NCI-H146 treated with DMSO at 0.1 percent for 48 hours (cell line): ENCODE measurements at regions not wholly inside any gene's neighbourhood (a gene's known extent, or its start where the extent isn't known, plus 50 kb on each side); places are given as distances from the start of the nearest gene placed in this dataset.

Experiments used
- DNase-seq: peaks from one replicate; lab custom pipeline; 2025; ENCODE audit not compliant: unreplicated experiment; lab: John Stamatoyannopoulos, UW

DNA sequence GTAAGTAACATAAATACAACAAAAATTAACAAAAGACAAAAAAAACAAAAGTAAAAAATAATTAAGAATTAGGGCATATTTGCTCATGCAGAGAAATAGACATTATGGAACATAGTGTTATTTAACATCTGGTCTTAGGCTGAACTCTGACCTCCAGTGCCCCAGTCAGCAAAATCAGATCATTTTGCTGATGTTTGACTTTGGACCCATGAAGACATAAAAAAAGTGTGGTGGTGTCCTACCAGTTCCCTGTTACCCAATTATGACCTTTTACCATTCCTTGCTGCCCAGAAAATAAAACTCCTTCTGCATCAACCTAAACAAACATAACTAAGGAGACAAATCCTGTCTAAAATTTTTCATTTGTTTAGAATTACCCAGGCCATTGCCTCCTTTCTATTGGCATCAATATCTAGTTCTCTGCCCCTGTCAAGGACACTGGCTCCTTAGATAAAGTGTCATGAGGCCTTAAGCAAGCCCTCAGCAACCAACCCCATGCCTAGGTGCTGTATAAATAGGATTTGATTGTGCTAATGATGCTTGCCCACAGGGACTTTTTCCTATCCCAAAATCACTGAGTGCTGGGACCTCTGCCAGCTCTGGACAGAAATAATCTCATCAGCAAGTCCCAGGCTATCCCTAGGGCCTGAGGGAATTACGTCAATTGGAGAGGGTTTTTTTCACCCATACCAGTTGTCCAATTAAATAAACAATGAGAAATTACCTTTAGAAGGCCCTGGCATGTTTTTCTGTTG lies 334.5 kb upstream of the UMPS start:
- no peak for DNase-seq

DNA sequence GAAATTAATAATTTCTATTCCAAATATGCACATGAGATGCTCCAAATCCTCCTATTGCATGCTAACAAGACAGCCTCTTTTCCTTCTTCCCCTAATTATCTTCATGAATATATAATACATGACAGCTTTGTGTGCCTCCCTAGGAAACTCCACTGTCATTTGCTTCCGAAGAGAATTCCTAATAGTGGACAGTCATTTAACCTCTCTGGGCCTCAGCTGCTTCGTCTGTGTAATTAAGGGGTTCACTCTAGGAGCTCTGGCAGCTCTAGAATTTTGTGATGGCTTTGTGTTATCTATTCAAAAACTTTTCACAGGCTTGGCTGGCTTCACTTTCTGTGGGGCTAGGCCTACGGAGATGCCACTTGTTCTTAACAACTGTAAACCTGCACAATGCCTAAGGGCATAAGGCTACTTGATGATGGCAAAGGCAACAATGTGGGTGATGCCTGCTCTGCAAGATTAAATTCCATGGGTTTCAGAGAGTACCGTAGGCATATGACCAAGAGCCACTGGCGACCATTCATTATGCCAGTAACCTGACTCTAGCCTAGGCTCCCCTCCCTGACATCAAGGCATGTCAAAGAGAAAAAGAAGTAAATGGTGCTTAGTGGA lies 333.8 kb upstream of the UMPS start:
- DNase-seq, result peak; percentile 36

DNA sequence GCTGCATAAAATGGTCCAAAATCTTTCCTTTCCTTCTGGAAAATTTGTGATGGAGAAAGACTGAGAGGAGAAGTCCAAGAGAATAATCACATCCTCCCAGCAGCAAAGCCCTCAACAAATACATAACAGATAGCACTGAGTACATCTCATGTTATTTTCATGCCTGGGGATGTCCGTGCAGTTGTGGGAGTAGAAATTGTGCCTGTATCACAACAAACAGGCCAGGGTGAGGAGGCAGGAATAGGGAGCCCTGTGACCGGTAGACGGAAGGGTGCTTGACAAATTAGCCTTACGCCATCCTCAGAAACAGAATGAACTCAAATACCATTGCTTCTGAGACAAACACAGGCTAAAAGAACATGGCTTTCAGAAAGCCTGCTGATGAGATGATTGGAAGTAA lies 333.2 kb upstream of the UMPS start:
- DNase-seq, result no peak

DNA sequence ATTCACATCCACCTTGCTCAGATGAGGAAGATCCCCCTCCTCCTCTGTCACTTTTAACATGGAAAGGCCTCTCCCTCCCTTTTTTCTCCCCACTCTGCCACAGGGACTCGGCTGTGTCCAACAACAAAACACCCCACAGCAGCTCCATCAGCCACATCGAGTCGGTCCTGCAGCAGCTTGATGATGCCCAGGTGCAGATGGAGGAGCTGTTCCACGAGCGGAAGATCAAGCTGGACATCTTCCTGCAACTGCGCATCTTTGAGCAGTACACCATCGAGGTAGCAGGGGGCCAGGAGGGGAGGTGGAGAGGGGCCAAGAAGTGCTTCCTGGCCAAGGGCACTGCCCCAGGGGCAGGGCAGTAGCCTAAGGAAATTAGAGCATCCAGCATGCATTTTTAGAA lies 331.7 kb upstream of the UMPS start:
- DNase-seq, result no peak

DNA sequence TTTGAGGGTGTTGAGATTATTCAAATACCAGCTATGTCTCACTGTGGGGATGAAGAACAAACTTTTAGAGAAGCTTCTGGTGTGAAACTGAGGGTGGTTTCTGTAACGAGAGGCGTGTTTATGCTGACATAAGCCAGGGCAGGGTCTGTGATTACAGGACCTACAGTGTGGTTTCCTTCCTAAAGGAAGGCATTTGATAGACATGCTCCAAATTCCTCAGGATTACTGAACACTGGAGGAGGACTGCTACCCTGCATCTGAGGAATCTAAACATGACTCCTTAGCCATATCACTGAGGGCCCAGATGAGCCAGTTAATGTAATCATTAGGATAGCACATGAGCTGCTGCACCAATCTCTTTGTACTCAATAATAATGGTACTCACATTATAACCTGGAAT lies 328.4 kb upstream of the UMPS start:
- DNase-seq, result no peak

DNA sequence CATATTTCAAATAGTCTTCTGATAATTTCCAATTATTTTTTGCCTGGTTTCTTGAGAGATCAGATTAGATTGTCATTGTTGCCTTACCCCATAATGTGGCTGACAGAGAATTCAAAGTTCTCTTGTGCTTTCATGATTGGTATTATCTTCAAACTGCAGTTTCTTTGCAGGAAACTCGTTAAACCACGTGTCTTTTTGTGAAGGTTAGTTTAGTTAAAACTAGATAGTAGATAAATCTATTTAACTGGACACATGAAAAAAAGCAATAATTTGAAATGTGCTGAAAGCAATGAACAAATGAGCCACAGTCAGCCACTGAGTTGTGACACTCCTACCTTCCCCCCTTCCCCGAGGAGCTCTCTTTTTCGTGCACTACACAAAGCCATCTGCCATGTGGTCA lies 327.5 kb upstream of the UMPS start:
- DNase-seq, result no peak

DNA sequence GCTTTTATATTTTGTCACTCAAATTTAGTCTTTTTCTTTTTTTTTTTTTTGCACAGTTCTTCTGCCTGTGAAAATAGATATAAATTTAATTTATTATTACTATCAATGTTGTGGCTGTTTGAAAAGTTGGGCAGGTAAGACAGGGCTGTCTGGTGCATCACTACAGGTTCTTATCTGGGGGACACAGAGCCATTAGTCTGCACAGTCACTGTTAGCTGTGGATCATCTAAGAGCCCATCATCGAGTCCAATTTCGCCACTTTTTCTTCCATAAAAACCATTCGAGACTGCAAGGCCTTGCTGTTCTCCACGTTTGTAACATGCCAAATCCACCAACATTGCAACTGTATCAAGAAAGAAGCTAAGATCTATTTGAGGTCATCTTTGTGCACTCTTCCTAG lies 325.6 kb upstream of the UMPS start:
- no peak for DNase-seq

DNA sequence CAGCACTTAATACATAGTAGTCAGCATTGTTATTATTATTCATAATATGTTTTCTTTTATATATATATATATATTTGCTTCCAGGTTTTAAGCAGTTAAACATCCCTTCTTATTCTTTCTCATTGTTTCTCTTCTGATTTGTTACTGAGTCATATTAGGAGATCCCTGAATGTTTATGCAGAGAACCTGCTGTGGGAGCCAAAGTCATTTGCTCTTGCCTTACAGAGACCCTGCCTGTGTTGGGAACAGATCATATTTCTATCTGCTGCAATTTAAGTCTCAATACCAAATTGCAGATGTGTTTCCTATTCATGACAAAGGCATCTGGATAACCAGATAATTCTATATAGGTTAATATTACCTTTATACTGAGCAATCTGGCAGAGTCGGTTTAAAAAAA lies 323.0 kb upstream of the UMPS start:
- DNase-seq, result no peak

DNA sequence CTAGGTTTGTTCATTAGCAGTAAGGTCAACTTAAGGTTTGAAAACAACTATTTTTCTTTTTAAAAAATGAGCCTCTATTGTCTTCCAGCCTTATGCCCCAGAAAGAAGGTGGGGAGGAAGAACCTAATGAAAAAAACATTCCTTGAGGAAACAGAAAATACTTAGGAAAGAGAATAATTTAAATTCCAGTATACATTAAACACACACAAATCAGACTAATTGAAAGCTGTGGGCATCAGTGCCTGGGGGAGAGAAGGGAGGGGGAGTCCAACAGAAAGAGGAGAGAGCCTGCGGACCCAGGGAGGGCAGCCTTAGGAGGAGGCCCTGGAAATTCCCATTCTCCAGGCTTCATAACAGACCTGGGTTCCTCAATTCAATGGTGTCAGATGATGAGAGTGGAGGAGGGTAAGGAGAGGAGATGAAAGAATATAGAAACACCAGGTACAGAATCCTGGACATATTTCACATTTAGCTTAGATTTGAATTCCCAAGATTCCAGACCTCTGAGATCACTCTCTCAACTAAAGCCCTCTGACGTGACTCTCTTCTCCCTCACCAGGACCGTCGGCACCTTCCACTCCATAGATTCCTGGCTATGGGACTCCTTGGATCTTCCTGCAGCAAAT lies 320.5 kb upstream of the UMPS start:
- DNase-seq, result no peak

DNA sequence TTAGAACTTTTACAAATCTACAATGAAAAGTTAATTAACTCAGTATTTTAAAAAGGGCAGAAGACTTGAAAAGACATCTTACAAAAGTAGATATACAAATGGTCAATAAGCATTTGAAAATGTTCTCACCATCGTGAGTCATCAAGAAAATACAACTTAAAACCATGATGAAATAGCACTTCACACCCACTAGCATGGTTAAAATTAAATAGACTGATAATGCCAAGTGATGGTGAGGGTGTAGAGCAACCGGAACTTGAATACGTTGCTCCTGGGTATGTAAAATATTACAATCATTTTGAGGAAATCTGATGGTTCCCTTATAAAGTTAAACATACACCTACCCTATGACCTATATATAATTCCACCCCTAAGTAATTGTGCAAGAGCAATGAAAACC lies 319.8 kb upstream of the UMPS start:
- no peak for DNase-seq

DNA sequence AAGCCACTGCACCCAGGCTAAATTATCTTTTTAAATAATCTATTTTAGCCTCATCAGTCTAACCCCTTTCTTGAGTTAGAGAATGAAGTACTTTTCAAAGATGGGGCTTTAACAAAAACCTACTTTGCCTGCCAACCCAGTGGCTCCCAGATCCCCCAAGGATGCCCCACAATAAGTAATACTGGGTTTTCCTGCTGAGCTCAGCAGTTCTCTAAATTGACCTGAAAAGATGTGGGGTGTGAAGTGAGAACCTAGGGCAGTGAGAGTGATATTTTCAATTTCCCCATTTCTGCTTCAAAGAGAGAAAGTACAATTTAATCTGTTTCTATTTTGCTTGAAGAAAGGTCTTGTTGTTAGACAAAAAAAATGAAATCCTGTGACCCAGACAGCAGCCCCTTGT lies 318.5 kb upstream of the UMPS start:
- no peak for DNase-seq

DNA sequence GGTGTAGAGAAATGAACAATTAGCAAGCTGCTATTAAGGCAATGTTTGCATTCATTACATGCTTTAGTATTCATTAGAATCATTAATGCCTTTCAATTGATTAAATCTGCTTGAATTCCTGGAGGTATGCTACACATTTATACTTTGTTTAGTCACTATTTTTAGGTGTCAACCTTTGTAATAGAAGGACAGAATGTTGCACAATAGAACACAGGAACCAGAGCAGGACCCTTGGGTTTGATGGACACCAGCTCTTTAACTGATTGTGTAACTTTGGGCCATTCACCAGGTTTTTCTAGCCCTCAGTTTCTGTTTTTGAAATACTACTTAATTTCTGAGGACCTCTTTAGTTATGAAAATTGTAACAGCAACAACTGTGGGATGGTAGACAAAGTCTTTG lies 317.6 kb upstream of the UMPS start:
- DNase-seq, result no peak

DNA sequence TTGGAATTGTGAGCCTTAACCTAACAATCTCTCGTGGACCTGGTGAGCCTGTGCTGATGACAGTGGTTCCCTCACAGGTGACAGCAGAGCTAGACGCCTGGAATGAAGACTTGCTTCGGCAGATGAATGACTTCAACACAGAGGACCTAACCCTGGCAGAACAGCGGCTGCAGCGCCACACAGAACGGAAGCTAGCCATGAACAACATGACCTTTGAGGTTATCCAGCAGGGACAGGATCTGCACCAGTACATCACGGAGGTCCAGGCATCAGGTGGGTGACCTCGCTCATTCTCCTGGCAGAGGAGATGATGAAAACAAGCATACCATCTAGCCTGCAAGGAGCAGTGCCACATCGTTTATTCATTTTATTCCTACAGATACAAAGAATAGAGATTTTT lies 316.9 kb upstream of the UMPS start:
- DNase-seq, result no peak

DNA sequence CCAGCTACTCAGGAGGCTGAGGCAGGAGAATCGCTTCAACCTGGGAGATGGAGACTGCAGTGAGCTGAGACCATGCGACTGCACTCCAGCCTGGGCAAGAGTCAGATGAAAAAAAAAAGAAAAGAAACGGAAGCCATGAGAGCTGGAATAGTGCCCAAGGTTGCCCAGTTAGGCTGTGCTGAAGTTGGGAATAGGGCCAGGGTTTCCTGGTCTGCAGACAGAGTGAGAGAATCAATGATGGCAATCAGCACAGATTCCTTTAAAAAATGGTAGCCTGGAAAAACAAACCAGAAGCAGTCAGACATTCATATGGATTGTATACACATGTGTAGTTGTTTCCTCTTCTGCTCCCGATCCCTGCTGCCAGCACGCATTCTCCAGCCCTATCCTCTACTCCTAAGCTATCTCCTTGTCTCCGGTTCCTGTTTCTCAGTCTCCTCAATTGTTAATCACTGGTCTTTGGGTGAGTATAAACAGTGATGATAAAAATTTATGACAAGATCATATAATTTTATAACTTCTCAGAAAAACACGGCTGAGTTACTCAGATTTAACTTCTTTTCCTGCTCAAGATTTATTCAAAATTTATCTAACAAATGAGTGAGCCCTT lies 316.2 kb upstream of the UMPS start:
- no peak for DNase-seq

DNA sequence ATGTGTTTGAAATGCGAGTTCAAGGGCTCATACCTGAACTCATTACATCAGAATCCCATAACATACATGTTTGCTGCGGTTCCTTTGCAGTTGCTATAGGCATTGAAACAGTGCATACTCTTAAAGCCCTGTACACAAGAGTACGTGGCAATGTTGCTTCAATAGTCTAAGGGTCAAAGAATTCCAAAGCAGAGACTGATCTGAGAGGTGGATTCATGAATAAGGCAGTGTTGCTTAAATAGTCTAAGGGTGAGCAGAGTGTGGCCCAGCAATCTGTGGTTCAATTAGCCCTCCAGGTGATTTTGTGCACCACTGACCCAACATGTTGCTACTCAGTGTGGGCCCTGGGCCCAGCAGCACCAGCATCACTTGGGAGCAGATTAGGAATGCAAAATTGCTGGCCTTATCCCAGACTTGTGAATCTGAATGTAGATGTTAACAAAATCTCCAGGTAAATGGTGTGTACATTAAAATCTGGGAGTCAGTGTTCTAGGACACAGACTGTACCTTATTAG lies 314.7 kb upstream of the UMPS start:
- DNase-seq, result no peak

DNA sequence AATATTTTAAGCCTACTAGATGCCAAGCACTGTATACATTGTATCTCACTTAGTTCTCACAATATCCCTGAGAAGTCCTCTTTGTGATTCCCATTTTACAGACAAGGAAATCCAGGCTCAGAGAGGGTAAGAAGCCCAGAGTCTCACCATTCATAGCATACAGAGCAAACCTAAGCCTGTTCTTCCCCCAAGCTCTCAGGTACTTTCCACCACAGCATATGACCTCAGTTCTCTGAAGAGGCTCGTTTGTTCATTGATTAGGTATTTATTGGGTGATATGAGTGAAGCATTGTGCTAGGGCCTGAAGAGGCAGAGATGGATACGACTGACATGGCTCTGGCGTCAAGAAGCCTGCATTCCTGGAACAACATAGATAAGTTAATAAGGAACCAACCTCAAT lies 310.9 kb upstream of the UMPS start:
- DNase-seq, result no peak

DNA sequence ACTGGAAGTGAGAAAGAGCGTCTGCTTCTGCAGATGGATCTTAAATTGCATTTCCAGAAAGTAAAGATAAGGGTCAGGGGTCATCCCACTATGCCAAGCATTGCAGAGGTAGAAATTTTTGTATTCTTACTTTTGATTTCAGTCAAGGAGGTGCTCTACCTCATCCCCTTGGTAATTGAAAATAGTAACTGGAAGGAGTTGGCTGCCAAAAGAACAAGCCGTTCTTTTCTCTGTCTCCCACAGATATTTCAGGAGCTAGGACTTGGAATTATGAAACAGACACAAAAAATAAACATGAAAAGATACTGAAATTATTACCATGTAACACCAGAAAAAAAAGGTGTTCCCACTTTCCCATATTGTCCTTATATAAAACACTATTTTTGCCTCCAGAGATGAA lies 309.9 kb upstream of the UMPS start:
- DNase-seq, result no peak

DNA sequence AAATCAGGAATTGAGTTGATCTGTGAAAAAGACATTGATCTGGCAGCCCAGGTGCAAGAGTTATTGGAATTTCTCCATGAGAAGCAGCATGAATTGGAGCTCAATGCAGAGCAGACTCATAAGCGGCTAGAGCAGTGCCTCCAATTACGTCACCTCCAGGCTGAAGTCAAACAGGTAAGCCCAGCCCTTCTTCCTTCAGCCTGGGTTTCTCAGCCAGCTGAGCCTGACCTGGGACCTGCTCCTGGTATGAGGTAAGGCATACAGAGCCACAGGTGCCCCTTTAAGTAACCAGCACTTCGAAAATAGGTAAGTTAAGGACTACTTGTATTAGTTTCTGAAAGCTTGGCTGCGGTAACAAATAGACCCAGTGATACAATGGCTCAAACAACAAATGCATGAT lies 307.4 kb upstream of the UMPS start:
- no peak for DNase-seq

DNA sequence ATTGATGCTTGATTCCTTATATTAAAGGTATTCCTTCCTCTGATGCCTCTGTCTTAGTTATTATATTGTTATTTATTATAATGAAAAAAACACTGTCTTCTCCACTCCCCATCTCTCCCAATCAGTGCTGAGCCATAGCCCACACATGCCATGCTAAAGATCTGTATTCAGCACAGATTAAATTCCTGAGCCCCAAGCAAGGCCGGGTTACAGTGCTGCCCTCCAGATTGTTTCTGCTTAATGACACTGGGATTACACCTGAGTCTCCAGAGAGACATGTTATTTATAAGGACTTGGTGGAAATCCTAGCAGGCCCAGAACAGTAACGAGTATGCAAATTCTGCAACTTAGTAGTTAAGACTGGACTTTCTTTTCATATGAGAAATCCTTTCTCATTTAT lies 305.9 kb upstream of the UMPS start:
- DNase-seq, result no peak

DNA sequence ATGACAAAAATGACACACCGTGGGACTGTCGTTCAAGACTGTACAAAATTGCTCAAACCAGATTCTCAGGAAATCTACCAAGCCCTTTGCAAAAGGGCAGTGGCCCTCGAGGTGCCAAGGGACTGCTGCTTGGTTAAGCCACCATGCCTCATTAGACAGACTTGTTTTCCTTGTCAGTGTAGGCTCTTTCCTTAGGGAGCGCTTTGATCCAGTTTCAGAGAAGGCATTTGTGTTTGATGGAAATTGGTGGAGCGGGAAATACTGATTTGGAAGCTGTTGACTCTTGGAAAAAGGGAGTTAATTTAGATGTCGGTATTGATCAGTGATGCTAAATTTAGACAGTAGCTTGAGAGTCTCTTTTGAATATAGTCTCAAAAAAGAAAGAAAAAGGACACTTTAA lies 304.3 kb upstream of the UMPS start:
- no peak for DNase-seq

DNA sequence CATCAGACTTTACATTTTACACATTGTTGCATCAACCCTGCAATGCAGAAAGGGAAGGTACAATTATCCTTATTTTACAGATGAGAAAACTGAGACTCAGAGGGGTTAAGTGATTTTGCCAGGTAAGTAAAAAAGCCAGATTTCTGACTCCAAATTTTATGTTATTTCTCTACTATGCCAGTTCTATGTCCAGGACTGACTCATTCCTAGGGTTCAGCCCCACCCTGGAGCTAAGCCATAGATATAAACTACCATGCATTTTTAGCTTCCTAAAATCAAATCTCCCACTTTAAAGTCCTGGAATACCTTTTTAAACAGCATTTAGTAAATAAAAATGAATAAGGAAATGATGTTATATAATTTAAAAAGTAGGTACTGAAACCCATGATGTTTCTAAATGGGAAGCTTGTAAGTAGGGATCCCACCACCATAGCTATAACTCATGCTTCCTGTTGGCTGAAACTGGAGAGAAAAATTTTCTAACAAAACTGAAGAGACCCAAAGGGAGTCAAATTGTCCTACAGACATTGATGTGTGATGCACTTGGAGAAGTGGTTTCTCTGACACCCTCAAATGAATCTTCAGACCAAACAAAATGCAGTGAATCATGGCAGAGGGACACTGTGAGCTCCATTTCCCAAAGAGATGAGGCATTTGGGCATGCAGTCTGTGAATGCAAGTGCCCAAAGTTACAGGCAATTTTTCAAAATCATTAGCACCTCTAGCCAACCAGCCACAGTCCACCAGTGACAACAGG lies 301.7 kb upstream of the UMPS start:
- no peak for DNase-seq
